ENCODE measurements at regions not wholly inside any gene's neighbourhood (a gene's known extent, or its start where the extent isn't known, plus 50 kb on each side); places are given as distances from the start of the nearest gene placed in this dataset.

GRCh38 chr7:83701736-83702135 lies 52.8 kb upstream of the SEMA3E start:
- Mint-ChIP-seq H3K27me3 (no peaks in the 10 kb centered on the region), H3K4me3 (no peak overlapping the region), H3K9me3 (peaks cover 5 to 10% (median 7%) of the 10 kb centered on the region in 3 donors), H3K4me1 (no peaks in the 10 kb centered on the region), H3K36me3 (no peaks in the 10 kb centered on the region), H3K27ac (no peak overlapping the region)
- DNase-seq = no peak
- Histone ChIP-seq H3K36me3 (ENCODE audit: control insufficient read depth in 2 of 2, extremely low read depth in 1 of 2, insufficient read depth in 1 of 2, low read length in 1 of 2) (no peaks in the 10 kb centered on the region), H3K4me3 (ENCODE audit: control insufficient read depth in 1 of 2, extremely low read depth in 1 of 2, low read length in 1 of 2) (no peak overlapping the region), H3K9me3 (no peaks in the 10 kb centered on the region), H3K27ac (ENCODE audit: low read length) (no peak overlapping the region), H3K27me3 (replicated peaks in 1 of 2; ENCODE audit: control insufficient read depth in 2 of 2, extremely low read depth in 1 of 2, insufficient read depth in 2 of 2, low read length in 1 of 2) (no peaks in the 10 kb centered on the region), H3K4me1 (ENCODE audit: control insufficient read depth in 1 of 2, extremely low read depth in 1 of 2, insufficient read depth in 2 of 2, low read length in 2 of 2) (no peaks in the 10 kb centered on the region)
- CTCF ChIA-PET = no interaction called here
- POLR2A ChIA-PET = no interaction called here
- ATAC-seq (replicated peaks in 1 of 4) = no peak
